ENCODE measurements at regions not wholly inside any gene's neighbourhood (a gene's known extent, or its start where the extent isn't known, plus 50 kb on each side); places are given as distances from the start of the nearest gene placed in this dataset.

- POLR2A ChIA-PET = no interaction called here
- Histone ChIP-seq H3K9me3 (no peaks in the 10 kb centered on the region), H3K27ac (no peak overlapping the region), H3K4me3 (no peak overlapping the region), H3K4me1 (no peaks in the 10 kb centered on the region), H3K4me2 (no peak overlapping the region)
- ATAC-seq = no peak
- TF ChIP-seq MAZ (IDR thresholded peaks at IDR 0.05; ENCODE audit: borderline replicate concordance, low read depth, low read length) (no peak), HES2 (IDR thresholded peaks at IDR 0.05) (no peak), HDAC2 (IDR thresholded peaks at IDR 0.05) (no peak), CHD4 (IDR thresholded peaks at IDR 0.05; ENCODE audit: borderline replicate concordance) (no peak), JUNB (IDR thresholded peaks at IDR 0.05) (no peak), SREBF2 (IDR thresholded peaks at IDR 0.05) (no peak)
- DNase-seq (ENCODE audit: low read depth in 1 of 2, low spot score in 1 of 2) = no peak
- CTCF ChIA-PET = no interaction called here
- no peak for FAIRE-seq
Observed at GRCh38 chr2:18242716-18243115, 317.7 kb downstream of the RDH14 start.

DNA sequence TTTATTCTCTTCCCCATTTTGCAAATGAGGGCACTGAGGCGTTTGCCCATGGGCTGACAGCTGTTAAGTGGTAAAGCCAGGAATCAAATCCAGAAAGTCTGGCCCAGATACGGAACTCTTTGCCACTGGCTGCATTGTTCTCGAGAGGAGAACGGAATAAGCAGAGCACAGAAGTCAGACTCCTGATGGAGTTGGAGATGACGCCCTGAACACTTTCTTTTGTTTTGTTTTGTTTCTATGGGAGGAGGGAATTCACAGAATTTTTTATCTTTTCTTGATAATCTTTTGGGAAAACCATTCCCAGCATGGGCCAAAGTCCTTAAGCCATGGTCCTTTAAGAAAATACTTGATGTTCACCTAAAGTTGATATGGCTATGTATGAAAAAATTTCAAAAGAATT lies 322.2 kb downstream of the RDH14 start:
- FAIRE-seq = no peak
- TF ChIP-seq PHF8 (IDR thresholded peaks at IDR 0.05; ENCODE audit: borderline replicate concordance, low read depth) = no peak
- no peak for TF ChIP-seq HEYL (CRISPR knock-in tag; IDR thresholded peaks at IDR 0.05)
- TF ChIP-seq MYC (IDR thresholded peaks at IDR 0.05; ENCODE audit: borderline replicate concordance, low read length) = no peak
- TF ChIP-seq JUNB (IDR thresholded peaks at IDR 0.05) = no peak
- no peak for TF ChIP-seq CEBPB (IDR thresholded peaks at IDR 0.05)
- no peak for TF ChIP-seq EHF (CRISPR knock-in tag; IDR thresholded peaks at IDR 0.05)
- TF ChIP-seq TP53 (CRISPR knock-in tag; IDR thresholded peaks at IDR 0.05) = no peak
- no peak for TF ChIP-seq POLR2A (IDR thresholded peaks at IDR 0.05; ENCODE audit: low read length)
- TF ChIP-seq CHD4 (IDR thresholded peaks at IDR 0.05; ENCODE audit: borderline replicate concordance) = no peak
- TF ChIP-seq SMC3 (IDR thresholded peaks at IDR 0.05) = no peak
- no peak for TF ChIP-seq HOXB13 (CRISPR knock-in tag; IDR thresholded peaks at IDR 0.05; ENCODE audit: low read depth)
- CTCF ChIA-PET = no interaction called here
- Histone ChIP-seq H3K27ac (no peak overlapping the region), H3K9me3 (no peaks in the 10 kb centered on the region), H3K4me2 (no peak overlapping the region), H3K4me3 (no peak overlapping the region), H3K4me1 (peaks cover 10% of the 10 kb centered on the region)
- 64% methylated on average over 5 of the region's 5 CpGs for WGBS (ENCODE audit: missing lambda C conversion rate)
- DNase-seq (ENCODE audit: low read depth in 1 of 2, low spot score in 1 of 2) = no peak
- POLR2A ChIA-PET = no interaction called here
- ATAC-seq = no peak

DNA sequence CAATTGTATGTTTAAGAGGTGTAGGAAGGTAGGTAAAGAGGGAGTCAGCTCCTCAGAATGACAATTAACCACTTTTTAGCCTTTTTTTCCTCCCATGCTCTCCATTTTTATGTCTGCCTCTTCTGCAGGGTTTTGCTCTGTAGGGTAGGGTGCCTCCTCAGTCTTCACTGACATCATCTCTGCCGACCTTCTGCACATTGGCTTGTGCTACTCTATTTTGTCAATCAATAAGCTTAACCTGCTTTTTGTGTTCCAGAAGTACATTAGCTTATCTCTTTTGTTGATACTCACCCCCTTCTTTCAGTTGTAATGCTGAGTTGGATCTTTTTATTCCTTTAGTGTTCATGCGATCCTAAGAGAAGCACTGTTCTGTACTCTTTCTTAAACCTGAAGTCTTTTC lies 323.2 kb downstream of the RDH14 start:
- no peak for FAIRE-seq
- no peak overlapping the region for H3K4me2 ChIP-seq
- no peaks in the 10 kb centered on the region for H3K9me3 ChIP-seq
- no peak for DNase-seq (ENCODE audit: low read depth in 1 of 2, low spot score in 1 of 2)
- CTCF ChIA-PET = no interaction called here
- H3K4me3 ChIP-seq = no peak overlapping the region
- 56% methylated on average over 2 of the region's 2 CpGs for WGBS (ENCODE audit: missing lambda C conversion rate)
- no peak for ATAC-seq
- H3K27ac ChIP-seq = no peak overlapping the region
- TF ChIP-seq, protein P1, sequence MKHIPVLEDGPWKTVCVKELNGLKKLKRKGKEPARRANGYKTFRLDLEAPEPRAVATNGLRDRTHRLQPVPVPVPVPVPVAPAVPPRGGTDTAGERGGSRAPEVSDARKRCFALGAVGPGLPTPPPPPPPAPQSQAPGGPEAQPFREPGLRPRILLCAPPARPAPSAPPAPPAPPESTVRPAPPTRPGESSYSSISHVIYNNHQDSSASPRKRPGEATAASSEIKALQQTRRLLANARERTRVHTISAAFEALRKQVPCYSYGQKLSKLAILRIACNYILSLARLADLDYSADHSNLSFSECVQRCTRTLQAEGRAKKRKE (CRISPR knock-in tag; IDR thresholded peaks at IDR 0.05; ENCODE audit: low read depth) = no peak
- TF ChIP-seq KDM5A (IDR thresholded peaks at IDR 0.05) (no peak), RFX5 (IDR thresholded peaks at IDR 0.05) (no peak)
- POLR2A ChIA-PET = no interaction called here
- peaks cover 18% of the 10 kb centered on the region for H3K4me1 ChIP-seq

DNA sequence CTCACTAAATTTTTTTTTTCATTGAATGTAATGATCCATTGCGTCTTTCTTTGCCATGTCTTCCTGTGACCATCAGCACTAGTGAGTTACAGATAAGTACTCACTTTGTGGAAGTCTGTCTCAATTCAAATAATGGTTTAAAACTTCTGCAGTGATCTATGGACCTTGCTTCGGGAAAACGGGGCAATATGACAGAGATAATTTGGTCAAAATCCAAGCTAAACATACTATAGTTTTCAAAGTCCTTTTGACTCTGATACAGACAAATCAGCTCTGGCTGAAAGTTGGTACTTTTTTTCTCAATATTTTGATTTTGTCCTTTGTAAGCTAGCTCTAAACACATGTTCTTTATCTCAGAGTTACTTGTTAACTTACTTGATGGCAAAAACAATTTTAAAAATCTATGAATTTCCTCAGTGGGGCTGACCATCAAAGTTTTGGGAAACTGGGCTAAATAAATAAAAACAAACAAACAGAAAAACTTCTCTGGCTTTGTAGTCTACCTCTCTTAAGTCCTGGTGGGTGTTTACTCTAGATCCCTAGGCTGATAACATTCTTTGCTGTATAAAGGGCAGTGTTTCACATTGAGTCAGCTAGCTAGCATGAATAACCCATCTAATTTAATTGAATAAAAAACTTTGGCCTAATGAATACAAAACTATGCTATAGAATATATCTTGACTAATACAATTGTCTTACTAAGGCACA lies 327.6 kb downstream of the RDH14 start:
- Histone ChIP-seq H3K4me1 (peaks cover 18% of the 10 kb centered on the region), H3K9me3 (no peaks in the 10 kb centered on the region), H3K27ac (no peak overlapping the region), H3K4me2 (peak overlapping the region; percentile 57), H3K4me3 (no peak overlapping the region)
- ChIA-PET CTCF (interaction anchor here (0.6 kb wide), 1 partner anchor 497 kb away, joined by 3 read pairs; no protein-coding TSS in a partner anchor), POLR2A (no interaction called here)
- FAIRE-seq = peak; percentile 89
- peak in 1 of 2 experiments; percentile 44 for DNase-seq (ENCODE audit: low read depth in 1 of 2, low spot score in 1 of 2)
- TF ChIP-seq GATA3 (IDR thresholded peaks at IDR 0.05; ENCODE audit: borderline replicate concordance) (peak; percentile 93), NPAS2 (CRISPR knock-in tag; IDR thresholded peaks at IDR 0.05; ENCODE audit: borderline replicate concordance) (no peak), PHF8 (IDR thresholded peaks at IDR 0.05; ENCODE audit: borderline replicate concordance, low read depth) (no peak), HES2 (IDR thresholded peaks at IDR 0.05) (no peak)
- WGBS (ENCODE audit: missing lambda C conversion rate) = 16% methylated on average over 3 of the region's 3 CpGs
- peak in 1 of 2 experiments; percentile 68; a peak in 3 of 6 replicates for ATAC-seq
